OCI-LY3 (cell line): ENCODE measurements at regions not wholly inside any gene's neighbourhood (a gene's known extent, or its start where the extent isn't known, plus 50 kb on each side); places are given as distances from the start of the nearest gene placed in this dataset.

Experiments
- H2AFZ ChIP-seq: fragments of 200-600, 300-600 bp; shearing (Covaris generic); 2 replicates; pipeline ENCODE4 v1.6.0; 2014; ENCODE audit warnings: antibody characterized with exemption, low read depth, low read length
- H3K27ac ChIP-seq: fragments of 200-600, 300-600 bp; sonication (generic); 2 replicates; pipeline ENCODE4 v1.5.1; 2014; ENCODE audit warnings: mild to moderate bottlenecking, low read length, moderate library complexity, mixed read lengths
- H3K27me3 ChIP-seq: fragments of 200-600, 300-600 bp; sonication (generic); 2 replicates; pipeline ENCODE4 v1.6.1; 2014; ENCODE audit warnings: low read depth, low read length, mixed read lengths
- H3K36me3 ChIP-seq: fragments of 200-600, 300-600 bp; sonication (generic); replicated peaks from 2 replicates; pipeline ENCODE3; 2014; ENCODE audit warnings: low read depth, low read length, mixed read lengths
- H3K4me1 ChIP-seq: fragments of 300-600, 200-600 bp; sonication (generic); 2 replicates; pipeline ENCODE4 v1.6.1; 2014; ENCODE audit warnings: low read length, mixed read lengths
- H3K4me2 ChIP-seq: fragments of 200-600, 300-600 bp; sonication (generic); 2 replicates; pipeline ENCODE4 v1.6.1; 2014; ENCODE audit warnings: low read length, mixed read lengths
- H3K4me3 ChIP-seq: fragments of 300-600, 200-600 bp; sonication (generic); 2 replicates; pipeline ENCODE4 v1.5.1; 2014; ENCODE audit warnings: antibody characterized with exemption, mild to moderate bottlenecking, low read length, moderate library complexity
- H3K79me2 ChIP-seq: fragments of 300-600, 200-600 bp; shearing (Covaris generic); 2 replicates; pipeline ENCODE4 v1.6.1; 2014; ENCODE audit warnings: mild to moderate bottlenecking, low read length, mixed read lengths
- H3K9ac ChIP-seq: fragments of 300-600, 200-600 bp; shearing (Covaris generic); 2 replicates; pipeline ENCODE4 v1.6.0; 2014; ENCODE audit warnings: mild to moderate bottlenecking, low read length, moderate library complexity
- H3K9me3 ChIP-seq: fragments of 200-600, 300-600 bp; shearing (Covaris generic); 2 replicates; pipeline ENCODE4 v1.6.1; 2014; ENCODE audit warnings: low read length, mixed read lengths; ENCODE audit not compliant: insufficient read depth
- H4K20me1 ChIP-seq: fragments of 200-600, 300-600 bp; sonication (generic); 2 replicates; pipeline ENCODE4 v1.6.1; 2016; ENCODE audit warnings: low read length, mixed read lengths; ENCODE audit not compliant: insufficient read depth
- CTCF ChIP-seq: fragments of 200-600, 300-600 bp; sonication (generic); IDR thresholded peaks from 2 replicates; pipeline ENCODE4 v1.5.1; 2014; ENCODE audit warnings: antibody characterized with exemption, low read length, low read depth
- EZH2phosphoT487 ChIP-seq: fragments of 200-600 bp; shearing (Covaris generic); IDR thresholded peaks from 2 replicates; pipeline ENCODE4 v1.6.1; 2018; ENCODE audit warnings: antibody characterized with exemption, mixed run types, low read depth

- H3K4me3 ChIP-seq = no peak overlapping the region
- peaks cover 2% of the 10 kb centered on the region for H3K27me3 ChIP-seq
- no peaks in the 10 kb centered on the region for H4K20me1 ChIP-seq
- TF ChIP-seq CTCF = no peak
- no peak for TF ChIP-seq EZH2phosphoT487
- no peak overlapping the region for H3K27ac ChIP-seq
- no peaks in the 10 kb centered on the region for H3K9me3 ChIP-seq
- H2AFZ ChIP-seq = no peak overlapping the region
- H3K4me1 ChIP-seq = no peaks in the 10 kb centered on the region
- no peaks in the 10 kb centered on the region for H3K79me2 ChIP-seq
- no peak overlapping the region for H3K4me2 ChIP-seq
- H3K36me3 ChIP-seq = no peaks in the 10 kb centered on the region
- H3K9ac ChIP-seq = no peak overlapping the region
Observed at GRCh38 chr1:234537236-234537635, 58.3 kb upstream of the TARBP1 start.

- Histone ChIP-seq H3K4me2 (no peak overlapping the region), H3K36me3 (no peaks in the 10 kb centered on the region), H3K9me3 (no peaks in the 10 kb centered on the region), H4K20me1 (no peaks in the 10 kb centered on the region), H3K4me3 (no peak overlapping the region), H3K27ac (no peak overlapping the region), H3K4me1 (no peaks in the 10 kb centered on the region), H3K27me3 (peaks cover 2% of the 10 kb centered on the region), H2AFZ (no peak overlapping the region), H3K9ac (no peak overlapping the region), H3K79me2 (no peaks in the 10 kb centered on the region)
- TF ChIP-seq CTCF = no peak
- TF ChIP-seq EZH2phosphoT487 = no peak
Observed at GRCh38 chr1:234536741-234537140, 57.8 kb upstream of the TARBP1 start.

DNA sequence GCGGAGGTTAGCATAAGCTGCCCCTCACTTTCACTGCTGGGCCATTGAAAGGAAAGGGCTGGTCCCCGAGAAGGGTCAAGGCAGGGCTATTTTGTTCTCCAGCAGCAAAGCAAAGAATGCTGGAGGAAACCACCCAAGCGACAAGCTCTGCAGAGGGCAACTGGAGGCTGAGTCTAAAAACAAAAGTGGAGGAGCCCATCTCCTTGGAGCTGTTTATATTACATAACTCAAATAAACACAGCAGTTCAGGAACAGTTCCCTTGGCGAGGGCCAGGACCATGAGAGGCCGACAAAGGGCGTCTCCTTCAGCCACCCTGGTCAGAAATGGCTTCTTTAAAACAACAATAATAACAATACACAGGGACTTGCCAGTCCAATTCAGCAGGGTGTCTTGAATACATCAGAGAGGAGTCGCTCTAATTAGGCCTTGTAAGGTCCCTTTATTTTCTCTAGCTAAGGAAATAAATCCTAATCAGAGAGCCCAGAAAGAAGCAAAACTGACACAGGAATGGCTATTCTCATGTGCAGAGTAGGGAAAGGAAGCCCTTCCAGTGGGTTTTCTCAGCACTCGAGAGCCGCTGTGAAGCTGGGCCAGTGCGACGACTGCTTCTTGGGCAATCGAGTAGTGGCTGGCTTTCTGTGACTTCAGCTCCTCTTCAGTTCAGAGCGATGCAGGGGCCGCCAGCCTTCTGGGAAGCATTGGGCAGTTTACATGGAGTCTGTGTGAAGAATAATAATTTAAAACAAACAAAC, 57.0 kb upstream of the TARBP1 start:
- H3K4me3 ChIP-seq = no peak overlapping the region
- no peaks in the 10 kb centered on the region for H3K36me3 ChIP-seq
- no peaks in the 10 kb centered on the region for H3K9me3 ChIP-seq
- H3K79me2 ChIP-seq = no peaks in the 10 kb centered on the region
- no peaks in the 10 kb centered on the region for H3K4me1 ChIP-seq
- no peaks in the 10 kb centered on the region for H4K20me1 ChIP-seq
- no peak overlapping the region for H3K4me2 ChIP-seq
- H3K27ac ChIP-seq = no peak overlapping the region
- H3K27me3 ChIP-seq = no peaks in the 10 kb centered on the region; the same call in none of the 2 replicates
- no peak overlapping the region for H3K9ac ChIP-seq
- no peak for TF ChIP-seq EZH2phosphoT487
- TF ChIP-seq CTCF = no peak
- H2AFZ ChIP-seq = no peak overlapping the region

DNA sequence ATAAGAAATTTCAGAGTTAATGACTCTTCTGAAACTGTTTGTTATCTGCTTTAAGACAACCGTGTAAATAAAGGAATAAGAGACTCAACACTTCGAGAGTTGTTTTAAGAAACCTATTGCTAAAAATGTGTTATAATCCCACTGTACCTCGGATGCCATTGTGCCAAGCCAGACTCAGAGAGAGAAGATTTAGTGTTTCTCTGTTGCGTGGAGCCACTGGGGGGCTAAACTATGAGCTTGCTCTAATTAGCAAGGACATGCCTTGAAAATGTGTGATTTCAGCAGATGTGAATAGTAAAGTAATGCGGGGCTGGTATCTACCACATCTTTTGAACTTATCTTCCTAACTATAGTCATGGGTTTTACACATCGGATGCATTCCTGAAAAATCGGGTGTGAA, 56.2 kb upstream of the TARBP1 start:
- Histone ChIP-seq H2AFZ (no peak overlapping the region), H3K4me1 (no peaks in the 10 kb centered on the region), H3K9me3 (no peaks in the 10 kb centered on the region), H3K79me2 (no peaks in the 10 kb centered on the region), H3K27ac (no peak overlapping the region), H3K4me3 (no peak overlapping the region), H3K4me2 (no peak overlapping the region), H3K36me3 (no peaks in the 10 kb centered on the region), H4K20me1 (no peaks in the 10 kb centered on the region), H3K27me3 (no peaks in the 10 kb centered on the region; the same call in none of the 2 replicates), H3K9ac (no peak overlapping the region)
- TF ChIP-seq CTCF = no peak
- no peak for TF ChIP-seq EZH2phosphoT487
